NCI-H146 treated with DMSO at 0.1 percent for 48 hours (cell line): ENCODE measurements at regions not wholly inside any gene's neighbourhood (a gene's known extent, or its start where the extent isn't known, plus 50 kb on each side); places are given as distances from the start of the nearest gene placed in this dataset.

Source experiments
- DNase-seq: peaks from one replicate; lab custom pipeline; 2025; ENCODE audit not compliant: unreplicated experiment; lab: John Stamatoyannopoulos, UW

DNA sequence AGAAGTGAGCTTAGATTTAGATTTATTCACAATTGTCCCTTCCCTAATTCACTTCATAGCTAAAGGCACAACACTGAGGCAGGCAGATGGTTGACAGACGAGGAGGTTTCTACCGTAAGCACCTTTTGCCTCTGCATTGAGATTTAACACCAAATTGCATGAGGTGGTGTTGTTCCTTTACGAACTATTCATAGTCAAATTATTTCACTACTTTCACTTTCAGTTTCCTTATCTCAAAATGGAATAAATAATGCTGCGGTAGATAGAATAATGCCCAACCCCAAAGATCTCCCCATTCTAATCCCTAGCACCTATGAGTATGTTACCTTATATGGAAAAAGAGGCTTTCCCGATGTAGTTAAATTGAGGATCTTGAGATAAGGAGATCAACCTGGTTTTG is 58.9 kb upstream of the LINC00305 start:
- DNase-seq = no peak

DNA sequence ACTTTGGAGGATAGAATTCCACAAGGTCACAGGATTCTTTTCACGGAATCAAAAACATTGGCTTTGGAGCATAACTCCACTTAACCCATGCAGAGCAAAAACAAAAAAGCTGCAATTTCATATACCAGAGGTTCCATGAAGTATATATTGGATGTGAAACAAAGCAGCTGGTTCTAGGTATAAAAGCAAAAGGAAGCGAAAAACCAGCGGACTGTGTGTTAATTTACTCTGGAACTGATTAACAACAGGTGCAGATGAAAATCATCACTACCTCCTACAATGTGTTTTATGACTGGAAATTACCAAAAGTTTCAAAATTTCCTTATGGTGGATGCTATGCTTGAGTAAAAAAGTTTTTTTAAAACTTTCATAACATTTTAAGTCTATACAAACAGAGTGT is 54.4 kb upstream of the LINC00305 start:
- DNase-seq = no peak

DNA sequence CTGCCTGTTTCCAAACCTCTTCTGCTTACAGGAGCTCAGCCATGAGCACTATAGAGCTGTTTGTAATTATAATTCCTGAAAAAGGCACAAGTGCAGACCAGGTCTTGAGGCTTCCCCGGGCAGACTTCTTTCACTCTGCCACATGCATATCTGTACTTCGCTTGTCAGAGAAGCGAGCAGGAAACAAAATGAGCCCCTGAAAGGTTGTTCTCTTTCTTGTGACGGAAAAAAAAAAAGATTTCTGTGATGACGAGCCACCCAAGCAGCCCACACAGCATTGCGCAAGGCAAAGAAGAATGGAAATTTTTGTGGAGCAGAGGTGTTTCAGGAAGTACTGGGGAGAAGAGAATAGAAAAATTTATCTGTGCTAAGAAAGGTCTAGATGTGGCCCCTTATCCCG is 54.0 kb upstream of the LINC00305 start:
- no peak for DNase-seq

DNA sequence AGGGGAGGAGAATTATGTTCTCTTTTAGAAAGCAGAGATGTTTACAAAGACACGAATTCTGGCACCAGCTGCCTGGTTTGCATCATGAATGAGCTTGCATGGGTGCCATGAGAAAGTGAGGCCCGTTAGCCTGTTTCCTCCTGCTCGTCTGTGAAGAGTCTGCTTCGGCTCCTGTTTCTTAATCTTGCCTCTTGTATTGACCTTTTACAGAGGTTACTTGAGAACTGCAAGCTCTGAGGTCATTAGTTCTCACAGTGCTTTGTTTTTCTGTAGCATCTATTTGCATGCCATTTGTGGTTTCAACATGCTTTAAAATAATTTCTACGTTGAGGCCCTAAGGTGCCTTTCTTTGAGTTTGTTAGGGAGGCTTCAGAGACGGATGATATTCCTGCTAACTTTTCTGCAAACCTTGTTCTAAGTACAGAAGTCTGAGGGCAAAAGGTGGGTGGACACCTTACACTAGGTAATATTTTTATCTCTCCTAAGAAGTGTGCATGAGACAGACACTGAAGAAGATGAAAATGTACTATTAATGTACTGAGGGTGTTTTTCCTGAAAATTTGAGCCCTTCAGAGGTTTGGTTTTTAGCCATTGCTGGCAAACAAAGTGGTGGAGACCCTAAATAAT is 53.4 kb upstream of the LINC00305 start:
- DNase-seq = no peak

DNA sequence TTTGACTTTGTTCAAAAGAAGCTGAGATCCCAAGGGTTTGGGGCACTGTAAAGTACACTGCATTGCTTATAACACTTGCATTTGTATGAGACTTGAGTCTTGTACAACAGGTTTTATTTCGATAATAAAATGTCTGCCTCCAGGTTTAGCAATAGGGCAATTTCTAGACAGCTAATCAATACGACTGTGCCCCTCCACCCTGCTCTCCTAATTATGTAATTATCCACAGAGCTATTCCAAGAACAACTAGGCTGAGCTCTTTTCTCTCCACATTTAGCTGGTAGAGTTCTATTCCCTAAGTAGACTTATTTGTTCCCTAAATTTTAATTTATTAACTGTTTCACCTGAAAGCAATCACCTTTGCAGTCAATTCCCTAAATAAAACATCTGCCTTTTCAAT is 52.9 kb upstream of the LINC00305 start:
- peak; percentile 71 for DNase-seq

DNA sequence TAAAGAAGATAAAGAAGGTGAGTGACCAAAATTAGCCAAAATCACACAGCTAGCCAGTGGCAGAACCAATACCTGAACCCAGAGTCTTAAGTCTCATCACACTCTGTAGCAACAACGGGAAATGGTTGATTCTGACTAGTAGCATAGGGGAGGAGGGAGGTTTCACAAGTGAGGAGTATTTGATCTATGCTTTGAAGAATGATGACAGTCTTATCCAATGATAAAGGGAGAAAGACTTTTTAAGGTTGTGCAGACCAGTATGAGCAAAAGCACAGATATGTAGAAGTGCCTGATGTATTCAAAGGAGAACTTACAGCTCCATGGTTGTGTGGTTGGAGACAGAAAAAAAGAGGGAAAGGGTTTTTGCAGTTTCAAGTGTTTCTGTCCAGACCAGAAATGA is 50.7 kb upstream of the LINC00305 start:
- no peak for DNase-seq
